ENCODE measurements at regions not wholly inside any gene's neighbourhood (a gene's known extent, or its start where the extent isn't known, plus 50 kb on each side); places are given as distances from the start of the nearest gene placed in this dataset.

GRCh38 chr2:55973673-55974072 is 50.1 kb upstream of the EFEMP1 start:
- no peak for DNase-seq

GRCh38 chr2:55976681-55977080 is 53.1 kb upstream of the EFEMP1 start:
- DNase-seq, result no peak

- DNase-seq, result no peak
Measured at GRCh38 chr2:55985406-55985805, 61.8 kb upstream of the EFEMP1 start.

GRCh38 chr2:55986001-55986400 is 62.4 kb upstream of the EFEMP1 start:
- no peak for DNase-seq

GRCh38 chr2:55986700-55987440 is 63.3 kb upstream of the EFEMP1 start:
- DNase-seq, result no peak

GRCh38 chr2:55989405-55989804 is 65.8 kb upstream of the EFEMP1 start:
- DNase-seq, result no peak

GRCh38 chr2:55992455-55992854 is 68.9 kb upstream of the EFEMP1 start:
- DNase-seq, result no peak

GRCh38 chr2:55993685-55994084 is 70.1 kb upstream of the EFEMP1 start:
- no peak for DNase-seq

GRCh38 chr2:55995211-55995610 is 71.6 kb upstream of the EFEMP1 start:
- no peak for DNase-seq

GRCh38 chr2:55995902-55996301 is 72.3 kb upstream of the EFEMP1 start:
- no peak for DNase-seq

- no peak for DNase-seq
Measured at GRCh38 chr2:55999231-55999630, 75.6 kb upstream of the EFEMP1 start.

GRCh38 chr2:55999790-56000189 is 76.2 kb upstream of the EFEMP1 start:
- DNase-seq, result no peak

- DNase-seq, result no peak
Measured at GRCh38 chr2:56001947-56002346, 78.4 kb upstream of the EFEMP1 start.

GRCh38 chr2:56008661-56009431 is 85.3 kb upstream of the EFEMP1 start:
- DNase-seq, result peak; percentile 85

- DNase-seq, result peak; percentile 62
Measured at GRCh38 chr2:56009758-56010458, 86.3 kb upstream of the EFEMP1 start.

- DNase-seq, result no peak
Measured at GRCh38 chr2:56011624-56012023, 88.0 kb upstream of the EFEMP1 start.

GRCh38 chr2:56012221-56012765 is 88.7 kb upstream of the EFEMP1 start:
- no peak for DNase-seq

GRCh38 chr2:56013475-56013874 is 89.9 kb upstream of the EFEMP1 start:
- no peak for DNase-seq

- no peak for DNase-seq
Measured at GRCh38 chr2:56014046-56014730, 90.6 kb upstream of the EFEMP1 start.

GRCh38 chr2:56015711-56016115 is 92.1 kb upstream of the EFEMP1 start:
- DNase-seq, result no peak

- no peak for DNase-seq
Measured at GRCh38 chr2:56017784-56018183, 94.2 kb upstream of the EFEMP1 start.

- DNase-seq, result no peak
Measured at GRCh38 chr2:56018267-56018666, 94.7 kb upstream of the EFEMP1 start.

GRCh38 chr2:56021136-56021474 is 97.5 kb upstream of the EFEMP1 start:
- DNase-seq, result no peak

Data from NCI-H526 treated with DMSO at 0.1 percent for 48 hours (cell line).